Bronchial epithelial cell (primary cell): ENCODE measurements at regions not wholly inside any gene's neighbourhood (a gene's known extent, or its start where the extent isn't known, plus 50 kb on each side); places are given as distances from the start of the nearest gene placed in this dataset.

ENCODE experiments used
- DNase-seq: peaks from one replicate; pipeline ENCODE4 v3.0.0-alpha.2; 2010; ENCODE audit warnings: low read depth
- FAIRE-seq: peaks from 2 replicates; lab custom pipeline; 2011; peaks lifted over from hg19 to GRCh38; lab: Jason Lieb, UNC
- H3K27me3 ChIP-seq: 2 replicates; pipeline ENCODE4 v1.5.1; 2011; ENCODE audit warnings: low read length; ENCODE audit not compliant: control insufficient read depth, insufficient read depth
- H3K36me3 ChIP-seq: 2 replicates; pipeline ENCODE4 v1.5.1; 2011; ENCODE audit warnings: low read length; ENCODE audit not compliant: control insufficient read depth, insufficient read depth
- H3K4me3 ChIP-seq: 2 replicates; pipeline ENCODE4 v1.5.1; 2011; ENCODE audit warnings: mild to moderate bottlenecking, low read depth, low read length, control low read depth
- CTCF ChIP-seq: IDR thresholded peaks from 2 replicates; pipeline ENCODE4 v1.5.1; 2011; ENCODE audit warnings: mild to moderate bottlenecking, moderate library complexity, low read length, control low read depth, inconsistent platforms; ENCODE audit not compliant: insufficient read depth, severe bottlenecking

GRCh38 chr4:169881769-169882168, 124.0 kb upstream of the HPF1 start:
- Histone ChIP-seq H3K27me3 (no peaks in the 10 kb centered on the region), H3K36me3 (no peaks in the 10 kb centered on the region), H3K4me3 (no peak overlapping the region)
- TF ChIP-seq CTCF, result no peak
- no peak for FAIRE-seq
- no peak for DNase-seq

DNA sequence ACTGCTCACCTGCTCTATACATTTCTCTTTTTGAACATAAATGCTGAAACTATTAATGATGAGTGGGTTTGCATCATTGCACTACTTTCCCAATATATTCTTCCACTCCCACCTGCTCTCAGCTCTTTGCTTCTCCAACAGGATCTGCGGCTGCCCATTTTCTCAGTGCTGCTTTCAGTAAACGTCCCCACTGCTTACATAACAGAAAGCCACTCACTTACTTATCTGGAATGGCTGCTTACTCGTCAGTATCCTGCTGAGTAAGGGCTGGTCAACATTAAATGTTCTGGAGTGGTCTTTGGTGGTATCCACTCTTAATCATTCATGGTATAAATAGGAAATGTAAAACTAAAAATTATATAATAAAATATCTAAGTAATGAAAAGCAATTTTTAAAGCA, 112.8 kb upstream of the HPF1 start:
- FAIRE-seq (no peak), DNase-seq (no peak)
- H3K36me3 ChIP-seq, result no peaks in the 10 kb centered on the region
- TF ChIP-seq CTCF, result no peak
- no peak overlapping the region for H3K4me3 ChIP-seq
- H3K27me3 ChIP-seq, result no peaks in the 10 kb centered on the region

GRCh38 chr4:169869490-169869889, 111.7 kb upstream of the HPF1 start:
- no peaks in the 10 kb centered on the region for H3K27me3 ChIP-seq
- TF ChIP-seq CTCF, result no peak
- no peaks in the 10 kb centered on the region for H3K36me3 ChIP-seq
- FAIRE-seq (no peak), DNase-seq (no peak)
- no peak overlapping the region for H3K4me3 ChIP-seq

GRCh38 chr4:169861593-169861992, 103.8 kb upstream of the HPF1 start:
- H3K27me3 ChIP-seq, result no peaks in the 10 kb centered on the region
- no peak for FAIRE-seq
- no peak overlapping the region for H3K4me3 ChIP-seq
- no peaks in the 10 kb centered on the region for H3K36me3 ChIP-seq
- no peak for DNase-seq
- TF ChIP-seq CTCF, result no peak

- Histone ChIP-seq H3K27me3 (no peaks in the 10 kb centered on the region), H3K4me3 (no peak overlapping the region), H3K36me3 (no peaks in the 10 kb centered on the region)
- no peak for TF ChIP-seq CTCF
- no peak for DNase-seq
- FAIRE-seq, result no peak
These were observed 101.8 kb upstream of the HPF1 start for GRCh38 chr4:169859366-169860216.
